Endodermal cell (in vitro differentiated cells): ENCODE measurements at regions not wholly inside any gene's neighbourhood (a gene's known extent, or its start where the extent isn't known, plus 50 kb on each side); places are given as distances from the start of the nearest gene placed in this dataset.

Experiments used
- DNase-seq: peaks from one replicate; pipeline ENCODE4 v3.0.0-alpha.2; 2017
- H3K27ac ChIP-seq: 2 replicates; pipeline ENCODE4 v1.5.1; 2013; ENCODE audit warnings: mild to moderate bottlenecking, low read depth, low read length, moderate library complexity
- H3K27me3 ChIP-seq: 2 replicates; pipeline ENCODE4 v1.6.1; 2013; ENCODE audit warnings: mild to moderate bottlenecking, low read length, moderate library complexity; ENCODE audit not compliant: insufficient read depth, control insufficient read depth, poor library complexity, severe bottlenecking
- H3K36me3 ChIP-seq: 2 replicates; pipeline ENCODE4 v1.7.0; 2013; ENCODE audit warnings: mild to moderate bottlenecking, low read length, moderate library complexity; ENCODE audit not compliant: control insufficient read depth, insufficient read depth
- H3K4me1 ChIP-seq: one replicate; pipeline ENCODE4 v1.7.0; 2013; ENCODE audit warnings: low read length; ENCODE audit not compliant: control insufficient read depth, insufficient read depth
- H3K4me3 ChIP-seq: 2 replicates; pipeline ENCODE4 v1.5.1; 2013; ENCODE audit warnings: mild to moderate bottlenecking, low read length, moderate library complexity
- H3K9ac ChIP-seq: 2 replicates; pipeline ENCODE4 v1.6.1; 2013; ENCODE audit warnings: mild to moderate bottlenecking, low read length, moderate library complexity; ENCODE audit not compliant: poor library complexity, severe bottlenecking; ENCODE audit errors: extremely low read depth
- H3K9me3 ChIP-seq: 2 replicates; pipeline ENCODE4 v1.6.1; 2013; ENCODE audit warnings: mild to moderate bottlenecking, low read length, moderate library complexity; ENCODE audit not compliant: control insufficient read depth
- H3K27ac Mint-ChIP-seq: 2 replicates; pipeline ENCODE4 v1.8.0; 2020; ENCODE audit warnings: mixed read lengths
- H3K27me3 Mint-ChIP-seq: 2 replicates; pipeline ENCODE4 v1.8.0; 2021; ENCODE audit warnings: mild to moderate bottlenecking, mixed read lengths; ENCODE audit not compliant: insufficient read depth
- H3K36me3 Mint-ChIP-seq: 2 replicates; pipeline ENCODE4 v1.8.0; 2020; ENCODE audit warnings: low read depth, mixed read lengths
- H3K4me1 Mint-ChIP-seq: 2 replicates; pipeline ENCODE4 v1.8.0; 2020; ENCODE audit warnings: mixed read lengths
- H3K4me3 Mint-ChIP-seq: 2 replicates; pipeline ENCODE4 v1.8.0; 2020; ENCODE audit warnings: mild to moderate bottlenecking, moderate library complexity, mixed read lengths
- H3K9me3 Mint-ChIP-seq: 2 replicates; pipeline ENCODE4 v1.8.0; 2020; ENCODE audit warnings: mild to moderate bottlenecking, mixed read lengths
- CTCF ChIP-seq: fragments of 200-600 bp; sonication (generic); conservative IDR thresholded peaks from 2 replicates; pipeline ENCODE4 v1.5.0; 2021; ENCODE audit warnings: antibody characterized with exemption, mild to moderate bottlenecking
- WGBS, 2 experiments: methylation state at CpG; one replicate each; pipeline versions ENCODE4 v1.1.5 to v1.1.7; 2013; ENCODE audit warnings: missing lambda C conversion rate in 2 of 2, mixed read lengths in 1 of 2; ENCODE audit not compliant: insufficient coverage in 1 of 2, insufficient read length in 1 of 2; 5-methylcytosine and 5-hydroxymethylcytosine counted together

GRCh38 chr18:30705943-30706342 lies 336.6 kb downstream of the DSC3 start:
- Histone ChIP-seq H3K27ac (no peak overlapping the region), H3K4me3 (no peak overlapping the region), H3K36me3 (no peaks in the 10 kb centered on the region), H3K9ac (no peak overlapping the region), H3K27me3 (no peaks in the 10 kb centered on the region), H3K4me1 (no peaks in the 10 kb centered on the region), H3K9me3 (no peaks in the 10 kb centered on the region)
- H3K9me3 Mint-ChIP-seq = no peaks in the 10 kb centered on the region
- H3K36me3 Mint-ChIP-seq = no peaks in the 10 kb centered on the region
- 87 to 100% methylated on average over 1 to 4 of the region's 4 CpGs for WGBS, 2 experiments
- no peaks in the 10 kb centered on the region for H3K27me3 Mint-ChIP-seq
- H3K27ac Mint-ChIP-seq = no peak overlapping the region
- DNase-seq = no peak
- no peak overlapping the region for H3K4me3 Mint-ChIP-seq
- TF ChIP-seq CTCF = no peak
- no peaks in the 10 kb centered on the region for H3K4me1 Mint-ChIP-seq

- Mint-ChIP-seq H3K36me3 (no peaks in the 10 kb centered on the region), H3K9me3 (no peaks in the 10 kb centered on the region), H3K4me3 (no peak overlapping the region), H3K4me1 (peaks cover 10% of the 10 kb centered on the region), H3K27me3 (no peaks in the 10 kb centered on the region), H3K27ac (no peak overlapping the region)
- Histone ChIP-seq H3K36me3 (no peaks in the 10 kb centered on the region), H3K27me3 (no peaks in the 10 kb centered on the region), H3K9ac (no peak overlapping the region), H3K9me3 (no peaks in the 10 kb centered on the region), H3K4me3 (no peak overlapping the region), H3K4me1 (no peaks in the 10 kb centered on the region), H3K27ac (no peak overlapping the region)
- DNase-seq = no peak
- no peak for TF ChIP-seq CTCF
- 93 to 100% methylated on average over 1 of the region's 1 CpG for WGBS, 2 experiments
Measured at GRCh38 chr18:30698571-30698970, 344.0 kb downstream of the DSC3 start.

DNA sequence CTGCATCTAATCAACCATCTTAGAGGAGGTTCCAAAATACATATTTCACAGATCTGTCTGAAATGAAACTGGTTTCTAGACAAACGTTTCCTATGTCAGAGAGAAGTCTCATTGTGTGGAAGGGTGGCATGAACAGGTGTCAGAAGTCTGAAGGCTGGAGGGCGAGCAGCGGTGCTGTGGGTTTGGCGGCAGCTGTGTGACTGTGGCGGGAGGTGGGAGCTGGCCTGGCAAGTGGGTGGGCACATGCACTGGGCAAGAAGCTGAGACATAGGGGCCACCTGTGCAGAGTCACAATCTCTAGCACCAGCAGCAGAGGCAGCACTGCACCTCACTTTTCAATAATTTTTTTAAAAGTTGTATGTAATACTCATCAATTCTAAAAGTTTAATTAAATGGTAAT lies 346.3 kb downstream of the DSC3 start:
- H3K4me3 Mint-ChIP-seq = no peak overlapping the region
- H3K4me1 ChIP-seq = no peaks in the 10 kb centered on the region
- no peak overlapping the region for H3K9ac ChIP-seq
- H3K9me3 ChIP-seq = no peaks in the 10 kb centered on the region
- H3K27me3 Mint-ChIP-seq = no peaks in the 10 kb centered on the region
- H3K4me3 ChIP-seq = no peak overlapping the region
- DNase-seq = no peak
- H3K36me3 Mint-ChIP-seq = no peaks in the 10 kb centered on the region
- H3K9me3 Mint-ChIP-seq = no peaks in the 10 kb centered on the region
- no peak for TF ChIP-seq CTCF
- no peak overlapping the region for H3K27ac ChIP-seq
- H3K27ac Mint-ChIP-seq = no peak overlapping the region
- WGBS, 2 experiments = 92 to 95% methylated on average over 4 to 5 of the region's 5 CpGs
- peaks cover 10% of the 10 kb centered on the region for H3K4me1 Mint-ChIP-seq
- no peaks in the 10 kb centered on the region for H3K27me3 ChIP-seq
- no peaks in the 10 kb centered on the region for H3K36me3 ChIP-seq
